AG04450 (cell line): ENCODE measurements at regions not wholly inside any gene's neighbourhood (a gene's known extent, or its start where the extent isn't known, plus 50 kb on each side); places are given as distances from the start of the nearest gene placed in this dataset.

Experiments
- CTCF ChIA-PET: fragments of 300-600, 350-600 bp; formaldehyde crosslinking; extraction: SDS; loops from one replicate; lab custom pipeline; 2022; ENCODE audit warnings: antibody characterized with exemption, inconsistent platforms; lab: Charles Lee
- POLR2A ChIA-PET: fragments of 350-600 bp; formaldehyde crosslinking; extraction: SDS; loops from one replicate; lab custom pipeline; 2021; ENCODE audit warnings: antibody characterized with exemption, inconsistent platforms; lab: Yijun Ruan, JAX
- DNase-seq: peaks from one replicate; pipeline ENCODE4 v3.0.0-alpha.2; 2011; ENCODE audit warnings: low read depth, low spot score
- H3K27ac ChIP-seq: one replicate; pipeline ENCODE4 v1.5.1; 2012; ENCODE audit warnings: low read depth, low read length, control low read depth
- H3K27me3 ChIP-seq: one replicate; pipeline ENCODE4 v1.6.0; 2012; ENCODE audit warnings: low read length; ENCODE audit not compliant: control insufficient read depth, insufficient read depth
- H3K4me3 ChIP-seq: 2 replicates; pipeline ENCODE4 v1.5.1; 2011; ENCODE audit warnings: mild to moderate bottlenecking, low read depth, low read length, control low read depth
- H3K9me3 ChIP-seq: 2 replicates; pipeline ENCODE4 v1.5.1; 2012; ENCODE audit warnings: low read length; ENCODE audit not compliant: control insufficient read depth, insufficient read depth
- CTCF ChIP-seq: IDR thresholded peaks from 2 replicates; pipeline ENCODE4 v1.5.1; 2011; ENCODE audit warnings: low read depth, low read length, control low read depth, inconsistent platforms

GRCh38 chr2:8257502-8257901 is 424.4 kb upstream of the ID2 start:
- Histone ChIP-seq H3K27ac (no peak overlapping the region), H3K27me3 (peaks cover 4% of the 10 kb centered on the region), H3K4me3 (no peak overlapping the region), H3K9me3 (no peaks in the 10 kb centered on the region)
- ChIA-PET POLR2A (no interaction called here), CTCF (no interaction called here)
- no peak for DNase-seq
- TF ChIP-seq CTCF: no peak

GRCh38 chr2:8258406-8258805 is 423.4 kb upstream of the ID2 start:
- POLR2A ChIA-PET: no interaction called here

GRCh38 chr2:8259106-8259840 is 422.6 kb upstream of the ID2 start:
- POLR2A ChIA-PET: no interaction called here
- no peak overlapping the region for H3K4me3 ChIP-seq
- CTCF ChIA-PET: no interaction called here
- H3K27ac ChIP-seq: no peak overlapping the region
- H3K27me3 ChIP-seq: peaks cover 9% of the 10 kb centered on the region
- no peak for TF ChIP-seq CTCF
- H3K9me3 ChIP-seq: no peaks in the 10 kb centered on the region
- no peak for DNase-seq

More at GRCh38 chr2:8258406-8258805, 423.4 kb upstream of the ID2 start:
- no peak overlapping the region for H3K27ac ChIP-seq
- H3K27me3 ChIP-seq: peaks cover 9% of the 10 kb centered on the region
- CTCF ChIA-PET: no interaction called here
- DNase-seq: no peak
- H3K9me3 ChIP-seq: no peaks in the 10 kb centered on the region
- H3K4me3 ChIP-seq: no peak overlapping the region
- no peak for TF ChIP-seq CTCF

- no peak for TF ChIP-seq CTCF
- no peaks in the 10 kb centered on the region for H3K9me3 ChIP-seq
- H3K4me3 ChIP-seq: no peak overlapping the region
- POLR2A ChIA-PET: no interaction called here
- no peak for DNase-seq
- no peak overlapping the region for H3K27ac ChIP-seq
- peaks cover 9% of the 10 kb centered on the region for H3K27me3 ChIP-seq
- CTCF ChIA-PET: no interaction called here
These were observed 422.0 kb upstream of the ID2 start for GRCh38 chr2:8259841-8260178.

- Histone ChIP-seq H3K9me3 (no peaks in the 10 kb centered on the region), H3K27me3 (peaks cover 9% of the 10 kb centered on the region), H3K27ac (no peak overlapping the region), H3K4me3 (no peak overlapping the region)
- CTCF ChIA-PET: no interaction called here
- TF ChIP-seq CTCF: no peak
- no peak for DNase-seq
- POLR2A ChIA-PET: no interaction called here
These were observed 421.6 kb upstream of the ID2 start for GRCh38 chr2:8260213-8260612.
